ENCODE measurements at regions not wholly inside any gene's neighbourhood (a gene's known extent, or its start where the extent isn't known, plus 50 kb on each side); places are given as distances from the start of the nearest gene placed in this dataset.

- no peak for TF ChIP-seq BRCA1 (IDR thresholded peaks at IDR 0.05; ENCODE audit: low read depth, low read length)
- no peak for TF ChIP-seq CTCF (IDR thresholded peaks at IDR 0.05; ENCODE audit: control extremely low read depth in 1 of 3, insufficient read depth in 1 of 3, low read depth in 1 of 3, low read length in 3 of 3)
- TF ChIP-seq RAD21 (IDR thresholded peaks at IDR 0.05 in 1 of 2, conservative IDR thresholded peaks at IDR 0.05 in 1 of 2; ENCODE audit: low read depth in 2 of 2, low read length in 2 of 2), result no peak
- no peak for TF ChIP-seq CEBPB (IDR thresholded peaks at IDR 0.05; ENCODE audit: low read depth, low read length)
Measured at GRCh38 chr9:26662476-26662875, 230.1 kb downstream of the CAAP1 start.
